ENCODE measurements at regions not wholly inside any gene's neighbourhood (a gene's known extent, or its start where the extent isn't known, plus 50 kb on each side); places are given as distances from the start of the nearest gene placed in this dataset.
"Not testable (repeated sequence)": the region's sequence is repeated elsewhere in the genome, so short reads cannot be mapped to it uniquely, and the experiment has no call there.

- DNase-seq: peak; percentile 77
Observed at GRCh38 chr9:129561594-129562281, 59.2 kb downstream of the C9orf50 start.

DNA sequence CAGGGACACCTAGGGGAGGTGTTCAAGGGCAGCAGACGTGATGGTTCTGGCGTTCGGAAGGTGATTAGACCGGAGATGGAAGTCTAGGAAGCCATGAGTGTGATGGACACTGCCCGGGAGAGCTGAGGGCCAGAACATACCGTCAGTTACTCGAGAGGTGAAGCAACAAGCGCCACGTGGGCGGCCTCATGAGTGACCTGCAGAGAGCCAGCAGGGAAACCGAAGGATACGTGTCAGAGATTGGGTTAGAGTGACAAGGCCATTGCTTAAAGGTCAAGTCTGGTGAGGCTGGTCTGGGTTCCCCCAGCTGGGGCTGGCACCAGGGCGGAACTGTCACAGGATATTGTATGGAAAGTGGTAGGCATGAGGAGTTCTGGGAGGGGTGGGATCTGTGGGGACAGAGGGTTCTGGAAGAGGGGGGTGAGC, 60.0 kb downstream of the C9orf50 start:
- no peak for DNase-seq

- no peak for DNase-seq
Observed at GRCh38 chr9:129559506-129559881, 61.4 kb downstream of the C9orf50 start.

DNA sequence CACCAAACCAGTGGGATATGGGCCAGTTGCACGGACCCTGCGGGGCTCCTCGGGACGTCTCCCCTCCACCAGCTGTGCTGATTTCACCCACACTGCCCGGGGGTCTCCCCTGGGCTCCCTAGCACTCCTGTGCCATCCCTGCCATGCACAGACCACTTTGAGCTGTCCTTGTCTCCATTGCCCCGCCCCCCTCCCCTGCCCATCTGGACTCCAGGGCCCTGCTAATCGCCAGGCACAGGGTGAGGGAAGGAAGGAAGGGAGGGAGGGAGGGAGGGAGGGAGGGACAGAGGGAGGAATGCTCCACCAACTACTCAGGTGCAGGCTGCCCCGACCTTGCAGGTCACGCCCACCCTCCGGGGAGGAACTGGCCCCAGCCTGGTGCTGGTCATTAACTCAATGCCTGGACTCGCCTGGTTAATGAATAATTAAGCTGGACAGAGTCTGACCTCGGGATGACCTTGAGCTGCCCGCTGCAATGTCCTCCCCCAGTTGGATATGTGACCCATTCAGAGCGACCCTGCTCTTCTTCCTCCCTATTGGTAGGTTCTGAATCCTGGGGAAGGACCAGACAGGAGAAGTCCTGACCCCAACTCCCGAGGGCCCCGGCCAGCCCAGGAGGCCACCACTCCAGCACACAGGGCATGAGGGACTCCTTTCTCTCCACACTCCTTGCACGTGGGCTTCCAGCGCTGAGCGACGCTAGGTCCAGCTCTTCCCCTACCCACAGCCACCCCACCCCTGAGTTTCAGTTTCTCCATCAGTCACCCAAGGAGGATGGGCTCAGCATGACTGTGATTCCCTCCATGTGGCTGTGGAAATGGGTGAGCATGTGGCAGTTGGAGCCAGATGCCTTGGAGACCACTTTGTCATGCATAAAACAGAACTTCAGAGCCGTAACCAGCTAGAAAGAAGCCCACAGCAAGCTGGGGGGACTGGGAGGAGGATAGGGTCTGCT, 62.1 kb downstream of the C9orf50 start:
- DNase-seq: no peak

GRCh38 chr9:129558063-129558550, 62.8 kb downstream of the C9orf50 start:
- no peak for DNase-seq

GRCh38 chr9:129557192-129558036, 63.5 kb downstream of the C9orf50 start:
- no peak for DNase-seq

GRCh38 chr9:129556491-129557191, 64.3 kb downstream of the C9orf50 start:
- no peak for DNase-seq

GRCh38 chr9:129555512-129556215, 65.2 kb downstream of the C9orf50 start:
- DNase-seq: no peak

DNA sequence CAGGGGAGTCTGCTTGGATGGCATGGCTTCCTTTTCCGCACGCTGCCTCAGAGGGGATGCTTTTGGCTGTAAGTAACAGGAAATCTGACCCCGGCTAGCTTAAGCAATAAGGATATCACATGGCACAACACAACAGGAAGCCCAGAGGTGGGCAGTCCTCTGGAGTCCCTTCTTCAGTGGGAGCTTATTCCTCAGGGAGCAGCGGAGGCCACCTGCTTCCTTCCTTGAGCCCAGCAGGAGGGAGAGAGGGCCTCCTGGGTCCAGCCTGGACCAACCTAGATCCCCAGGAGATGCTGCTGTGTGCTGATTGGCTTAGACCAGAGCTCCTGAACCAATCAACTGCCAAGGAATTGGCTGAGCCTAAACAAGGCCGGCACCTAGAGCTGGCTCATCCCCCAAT, 66.3 kb downstream of the C9orf50 start:
- no peak for DNase-seq

DNA sequence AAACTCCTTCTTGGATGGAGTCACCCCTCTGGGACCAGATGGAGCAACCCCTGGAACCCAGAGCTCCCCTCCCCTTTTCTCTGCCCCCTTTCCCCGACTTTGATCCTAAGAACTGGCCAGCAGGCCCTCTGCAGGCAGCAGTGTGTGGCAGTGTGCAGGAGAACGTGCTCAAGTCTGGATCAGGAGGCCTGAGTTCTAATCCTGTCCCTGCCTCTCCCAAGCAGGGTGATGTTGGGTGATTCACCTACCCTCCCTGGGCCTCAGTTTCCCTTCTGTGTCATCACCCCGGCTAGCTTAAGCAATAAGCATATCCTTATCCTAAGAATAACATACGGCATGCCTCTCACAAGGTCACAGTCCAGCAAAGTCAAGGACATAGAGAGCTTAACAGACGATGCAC, 67.6 kb downstream of the C9orf50 start:
- no peak for DNase-seq

DNA sequence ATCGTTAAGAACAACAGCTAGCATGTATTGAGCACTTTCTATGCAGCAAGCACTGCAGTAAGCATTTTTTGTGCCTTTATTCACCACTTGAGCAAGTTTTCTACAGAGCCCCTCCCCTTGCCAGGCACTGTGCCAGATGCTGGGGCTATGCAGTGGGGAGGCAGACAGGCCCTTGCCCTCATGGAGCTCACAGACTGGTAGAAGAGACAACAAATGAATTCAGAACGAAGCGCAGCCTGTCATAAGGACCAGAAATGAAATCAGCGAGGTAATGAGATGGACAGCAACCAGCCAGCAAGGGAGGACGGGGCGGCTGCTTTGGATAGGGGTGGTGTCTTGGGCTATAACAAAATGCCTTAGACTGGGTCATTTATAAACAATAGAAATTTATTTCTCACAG, 68.8 kb downstream of the C9orf50 start:
- DNase-seq: no peak

- no peak for DNase-seq
Observed at GRCh38 chr9:129551393-129551973, 69.4 kb downstream of the C9orf50 start.

GRCh38 chr9:129550977-129551376, 69.9 kb downstream of the C9orf50 start:
- DNase-seq: not testable (repeated sequence)

DNA sequence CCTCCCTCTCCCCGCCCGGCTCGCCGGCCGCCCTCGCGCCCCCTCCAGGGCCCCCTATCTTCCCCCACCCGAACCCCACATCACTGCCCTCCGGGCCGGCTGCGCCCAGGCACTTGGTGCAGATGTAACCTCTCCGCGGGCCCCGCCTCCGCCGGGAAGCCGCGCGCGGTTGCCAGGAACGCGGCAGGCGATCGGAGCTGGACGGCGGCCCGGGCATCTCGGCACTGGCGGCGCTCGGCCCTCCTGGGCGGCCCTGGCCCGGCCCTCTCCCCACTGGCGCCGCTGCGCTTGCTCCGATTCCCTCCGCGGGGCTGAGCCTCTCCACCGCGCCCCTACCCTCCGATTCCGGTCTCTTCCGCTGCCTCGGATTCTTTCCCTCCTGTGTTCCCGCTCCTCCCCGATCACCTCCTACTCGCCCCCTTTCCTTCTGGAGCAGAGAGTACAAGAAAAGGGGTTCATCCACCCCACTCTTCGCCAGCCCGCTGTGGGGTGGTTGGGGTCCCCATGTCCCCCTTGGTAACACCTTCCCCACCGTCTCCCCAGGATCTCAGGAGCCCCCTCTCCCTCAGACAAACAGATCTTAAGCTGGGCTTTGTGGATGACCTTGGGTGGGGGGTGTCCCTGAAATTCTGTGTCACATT, 70.6 kb downstream of the C9orf50 start:
- peak; percentile 74 for DNase-seq

- DNase-seq: peak; percentile 24
Observed at GRCh38 chr9:129549684-129550083, 71.2 kb downstream of the C9orf50 start.

- no peak for DNase-seq
Observed at GRCh38 chr9:129549139-129549538, 71.8 kb downstream of the C9orf50 start.

- DNase-seq: no peak
Observed at GRCh38 chr9:129548571-129549135, 72.2 kb downstream of the C9orf50 start.

GRCh38 chr9:129547869-129548570, 72.9 kb downstream of the C9orf50 start:
- no peak for DNase-seq

DNA sequence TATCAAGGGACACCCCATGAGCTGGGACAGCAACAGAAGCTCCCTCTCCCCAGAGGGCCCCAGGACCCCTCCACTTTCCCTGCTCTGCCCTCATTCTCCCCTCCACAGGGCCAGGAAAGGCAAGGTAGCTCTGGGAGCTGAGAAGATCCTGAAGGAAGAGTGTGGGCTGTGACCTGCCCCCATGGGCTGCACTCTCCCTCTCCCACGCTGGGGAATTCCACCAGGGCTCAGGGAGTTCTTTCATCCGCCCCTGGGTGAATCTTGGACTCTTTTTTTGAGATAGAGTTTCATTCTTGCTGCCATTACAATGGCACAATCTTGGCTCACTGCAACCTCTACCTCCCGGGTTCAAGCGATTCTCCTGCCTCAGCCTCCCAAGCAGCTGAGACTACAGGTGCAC, 73.8 kb downstream of the C9orf50 start:
- no peak for DNase-seq

- not testable (repeated sequence) for DNase-seq
Observed at GRCh38 chr9:129545876-129546275, 75.0 kb downstream of the C9orf50 start.
